H1 (cell line): ENCODE measurements at regions not wholly inside any gene's neighbourhood (a gene's known extent, or its start where the extent isn't known, plus 50 kb on each side); places are given as distances from the start of the nearest gene placed in this dataset.

Experiments used
- CTCF ChIA-PET: fragments of 300-600 bp; sonication (Branson Sonifier 250); formaldehyde crosslinking; loops from one replicate; lab custom pipeline; 2021; ENCODE audit not compliant: partially characterized antibody; lab: Charles Lee
- POLR2A ChIA-PET: fragments of 300-600 bp; sonication (Branson Sonifier 250); formaldehyde crosslinking; loops from one replicate; lab custom pipeline; 2021; ENCODE audit warnings: inconsistent platforms; ENCODE audit not compliant: partially characterized antibody; lab: Charles Lee
- DNase-seq, 2 experiments: peaks; one replicate each; pipeline versions ENCODE4 v3.0.0 to v3.0.0-alpha.2; 2010 to 2022; ENCODE audit warnings: low spot score in 2 of 2, low read depth in 1 of 2, mixed read lengths in 1 of 2
- FAIRE-seq: peaks from 2 replicates; lab custom pipeline; 2011; peaks lifted over from hg19 to GRCh38; lab: Jason Lieb, UNC
- H2AFZ ChIP-seq: 2 replicates; pipeline ENCODE4 v1.8.1; 2012; ENCODE audit warnings: low read length, inconsistent platforms
- H2AK5ac ChIP-seq: 2 replicates; pipeline ENCODE4 v1.6.1; 2013; ENCODE audit warnings: low read depth, low read length
- H2BK120ac ChIP-seq: replicated peaks from 2 replicates; pipeline ENCODE3; 2013; ENCODE audit warnings: low read depth, low read length, inconsistent platforms
- H2BK12ac ChIP-seq: 2 replicates; pipeline ENCODE4 v1.6.1; 2013; ENCODE audit warnings: low read depth, low read length
- H2BK15ac ChIP-seq: 2 replicates; pipeline ENCODE4 v1.6.1; 2013; ENCODE audit warnings: low read length
- H2BK20ac ChIP-seq: 2 replicates; pipeline ENCODE4 v1.6.1; 2013; ENCODE audit warnings: low read length
- H2BK5ac ChIP-seq: 2 replicates; pipeline ENCODE4 v1.6.1; 2013; ENCODE audit warnings: low read depth, low read length
- H3K14ac ChIP-seq: 2 replicates; pipeline ENCODE4 v1.6.1; 2013; ENCODE audit warnings: inconsistent platforms; ENCODE audit not compliant: insufficient read length
- H3K18ac ChIP-seq: 2 replicates; pipeline ENCODE4 v1.6.1; 2013; ENCODE audit warnings: low read length; ENCODE audit errors: extremely low read depth
- H3K23ac ChIP-seq: 2 replicates; pipeline ENCODE4 v1.6.1; 2013; ENCODE audit warnings: inconsistent platforms; ENCODE audit not compliant: insufficient read length
- H3K23me2 ChIP-seq: 2 replicates; pipeline ENCODE4 v1.6.1; 2013; ENCODE audit warnings: low read depth, low read length
- H3K27ac ChIP-seq: 2 replicates; pipeline ENCODE4 v1.6.1; 2011; ENCODE audit warnings: low read depth, low read length, inconsistent platforms
- H3K27me3 ChIP-seq, 4 experiments: replicated peaks in 1 of 4; 1 replicate in 1 of 4; 2 replicates in 3 of 4; pipeline versions ENCODE4 v1.6.1 to v1.8.1; 2011 to 2013; ENCODE audit warnings: low read length in 3 of 4, mild to moderate bottlenecking in 3 of 4, inconsistent platforms in 2 of 4, mixed read lengths in 2 of 4, moderate library complexity in 1 of 4; ENCODE audit not compliant: control insufficient read depth in 3 of 4, insufficient read depth in 3 of 4; ENCODE audit errors: extremely low read depth in 1 of 4
- H3K36me3 ChIP-seq, 4 experiments: 2 replicates each; pipeline versions ENCODE4 v1.6.1 to v1.8.1; 2011 to 2013; ENCODE audit warnings: mild to moderate bottlenecking in 4 of 4, low read length in 3 of 4, moderate library complexity in 2 of 4, control low read depth in 1 of 4, inconsistent platforms in 1 of 4; ENCODE audit not compliant: insufficient read depth in 4 of 4, control insufficient read depth in 2 of 4
- H3K4ac ChIP-seq: replicated peaks from 2 replicates; pipeline ENCODE3; 2013; ENCODE audit warnings: low read length, low read depth, mixed read lengths, inconsistent platforms; ENCODE audit not compliant: insufficient read length
- H3K4me1 ChIP-seq, 4 experiments: replicated peaks in 1 of 4; 1 replicate in 1 of 4; 2 replicates in 3 of 4; pipeline versions ENCODE4 v1.6.1 to v1.8.1; 2011 to 2013; ENCODE audit warnings: low read length in 3 of 4, inconsistent platforms in 2 of 4, mixed read lengths in 1 of 4; ENCODE audit not compliant: insufficient read depth in 4 of 4, control insufficient read depth in 3 of 4
- H3K4me2 ChIP-seq, 2 experiments: 2 replicates each; pipeline versions ENCODE4 v1.6.1 to v1.8.1; 2011 to 2013; ENCODE audit warnings: low read depth in 2 of 2, low read length in 2 of 2, control low read depth in 1 of 2, inconsistent platforms in 1 of 2, mild to moderate bottlenecking in 1 of 2; ENCODE audit not compliant: insufficient read depth in 1 of 2
- H3K4me3 ChIP-seq, 4 experiments: fragments of 200-600, 300-600 bp in 1 of 4; sonication (generic), shearing (Covaris generic), sonication (Bioruptor Twin) in 1 of 4; 2 replicates each; pipeline versions ENCODE4 v1.5.1 to v1.8.1; 2011 to 2016; ENCODE audit warnings: low read length in 4 of 4, low read depth in 3 of 4, control low read depth in 2 of 4, inconsistent platforms in 2 of 4, mild to moderate bottlenecking in 2 of 4, mixed read lengths in 1 of 4, moderate library complexity in 1 of 4; ENCODE audit not compliant: insufficient read depth in 2 of 4; ENCODE audit errors: extremely low read depth in 1 of 4
- H3K56ac ChIP-seq: replicated peaks from 2 replicates; pipeline ENCODE3; 2013; ENCODE audit warnings: low read depth, mild to moderate bottlenecking, mixed read lengths, low read length, inconsistent platforms; ENCODE audit not compliant: insufficient read length
- H3K79me1 ChIP-seq: 2 replicates; pipeline ENCODE4 v1.6.1; 2013; ENCODE audit warnings: low read depth, low read length, control low read depth
- H3K79me2 ChIP-seq, 2 experiments: 2 replicates each; pipeline versions ENCODE4 v1.6.1 to v1.8.1; 2012 to 2013; ENCODE audit warnings: low read length in 2 of 2, mild to moderate bottlenecking in 2 of 2, inconsistent platforms in 1 of 2; ENCODE audit not compliant: insufficient read depth in 2 of 2, control insufficient read depth in 1 of 2
- H3K9ac ChIP-seq, 4 experiments: replicated peaks in 1 of 4; 1 replicate in 1 of 4; 2 replicates in 3 of 4; pipeline versions ENCODE4 v1.6.1 to v1.8.1; 2011 to 2013; ENCODE audit warnings: low read depth in 3 of 4, low read length in 3 of 4, control low read depth in 2 of 4, mild to moderate bottlenecking in 2 of 4, moderate library complexity in 2 of 4, inconsistent platforms in 1 of 4; ENCODE audit errors: extremely low read depth in 1 of 4
- H3K9me3 ChIP-seq, 2 experiments: 2 replicates each; pipeline versions ENCODE4 v1.6.1 to v1.8.1; 2012 to 2013; ENCODE audit warnings: mild to moderate bottlenecking in 2 of 2, moderate library complexity in 2 of 2, control low read depth in 1 of 2, inconsistent platforms in 1 of 2, low read depth in 1 of 2, low read length in 1 of 2, mixed read lengths in 1 of 2; ENCODE audit not compliant: insufficient read depth in 2 of 2
- H4K20me1 ChIP-seq, 2 experiments: replicated peaks in 1 of 2; 2 replicates each; pipeline versions ENCODE3 to v1.8.1; 2011 to 2013; ENCODE audit warnings: inconsistent platforms in 2 of 2, low read length in 2 of 2, mild to moderate bottlenecking in 1 of 2; ENCODE audit not compliant: insufficient read depth in 2 of 2, control insufficient read depth in 1 of 2
- H4K5ac ChIP-seq: 2 replicates; pipeline ENCODE4 v1.6.1; 2013; ENCODE audit warnings: low read length, low read depth, mixed read lengths, inconsistent platforms; ENCODE audit not compliant: insufficient read length
- H4K8ac ChIP-seq: 2 replicates; pipeline ENCODE4 v1.8.0; 2013; ENCODE audit warnings: mild to moderate bottlenecking, moderate library complexity, low read length, inconsistent platforms; ENCODE audit not compliant: insufficient read depth; ENCODE audit errors: extremely low read depth
- H4K91ac ChIP-seq: replicated peaks from 2 replicates; pipeline ENCODE3; 2013; ENCODE audit warnings: low read length, mixed read lengths, inconsistent platforms; ENCODE audit not compliant: insufficient read length
- ATF2 ChIP-seq: IDR thresholded peaks from 2 replicates; pipeline ENCODE4 v1.6.1; 2012; ENCODE audit warnings: low read length, inconsistent platforms
- CBX5 ChIP-seq: fragments of 300-800, 300-1000 bp; sonication (generic); IDR thresholded peaks from 2 replicates; pipeline ENCODE4 v1.7.1; 2016; ENCODE audit warnings: antibody characterized with exemption, low read length, low read depth
- CBX8 ChIP-seq: fragments of 300-800, 300-1000 bp; sonication (generic); IDR thresholded peaks from 2 replicates; pipeline ENCODE4 v1.7.1; 2016; ENCODE audit warnings: low read depth, low read length, borderline replicate concordance
- CREB1 ChIP-seq: IDR thresholded peaks from 2 replicates; pipeline ENCODE4 v1.6.1; 2012; ENCODE audit warnings: inconsistent platforms
- EP300 ChIP-seq, 2 experiments: IDR thresholded peaks; 1 replicate in 1 of 2; 2 replicates in 1 of 2; pipeline ENCODE4 v1.6.1; 2011 to 2012; ENCODE audit warnings: low read depth in 2 of 2, low read length in 2 of 2, mild to moderate bottlenecking in 2 of 2, borderline replicate concordance in 1 of 2, inconsistent platforms in 1 of 2, moderate library complexity in 1 of 2
- EZH2 ChIP-seq: fragments of 200-600 bp; sonication (generic); IDR thresholded peaks from 2 replicates; pipeline ENCODE4 v1.7.1; 2012; ENCODE audit warnings: low read depth, mild to moderate bottlenecking, moderate library complexity, low read length, inconsistent platforms; ENCODE audit not compliant: severe bottlenecking
- JUN ChIP-seq: IDR thresholded peaks from 2 replicates; pipeline ENCODE4 v1.6.1; 2011; ENCODE audit warnings: low read depth, mild to moderate bottlenecking, improper control_type of control experiment, low read length
- MAFK ChIP-seq: IDR thresholded peaks from 2 replicates; pipeline ENCODE4 v1.6.1; 2012; ENCODE audit warnings: low read depth, mild to moderate bottlenecking, improper control_type of control experiment, low read length
- NANOG ChIP-seq: IDR thresholded peaks from 2 replicates; pipeline ENCODE4 v1.6.1; 2011; ENCODE audit warnings: low read length, low read depth, mild to moderate bottlenecking, inconsistent platforms; ENCODE audit not compliant: insufficient read depth, poor library complexity, severe bottlenecking
- SP1 ChIP-seq: IDR thresholded peaks from 2 replicates; pipeline ENCODE4 v1.6.1; 2011; ENCODE audit warnings: low read depth, low read length
- TCF12 ChIP-seq: IDR thresholded peaks from 2 replicates; pipeline ENCODE4 v1.6.1; 2011; ENCODE audit warnings: low read depth, mild to moderate bottlenecking, low read length
- ZNF274 ChIP-seq: IDR thresholded peaks from 2 replicates; pipeline ENCODE4 v1.7.0; 2012; ENCODE audit warnings: low read length, borderline replicate concordance; ENCODE audit errors: extremely low read depth
- WGBS, 2 experiments: shearing (Covaris generic) in 1 of 2; methylation state at CpG; one replicate each; pipeline versions ENCODE4 v1.1.6 to v1.1.7; 2013 to 2015; ENCODE audit warnings: low lambda C conversion rate in 2 of 2, mixed read lengths in 2 of 2, inconsistent platforms in 1 of 2, low coverage in 1 of 2, missing lambda C conversion rate in 1 of 2; ENCODE audit not compliant: insufficient replicate concordance in 2 of 2, insufficient coverage in 1 of 2, insufficient read length in 1 of 2; ENCODE audit errors: extremely low coverage in 1 of 2, missing lambda C conversion rate in 1 of 2; 5-methylcytosine and 5-hydroxymethylcytosine counted together

GRCh38 chr5:152309926-152310450 is 95.1 kb downstream of the NMUR2 start:
- WGBS, 2 experiments = 88% methylated on average over 2 of the region's 2 CpGs; no CpG with 5 or more reads in 1 of the 2 experiments
- Histone ChIP-seq H3K27ac (no peak overlapping the region), H3K56ac (no peak overlapping the region), H3K27me3 (no peaks in the 10 kb centered on the region), H3K9me3 (no peaks in the 10 kb centered on the region), H4K5ac (no peak overlapping the region), H3K23me2 (no peaks in the 10 kb centered on the region), H3K4me2 (no peak overlapping the region), H3K36me3 (no peaks in the 10 kb centered on the region), H4K91ac (no peak overlapping the region), H2AFZ (no peak overlapping the region), H2BK12ac (no peak overlapping the region), H2BK15ac (no peak overlapping the region), H3K14ac (no peak overlapping the region), H3K4ac (no peak overlapping the region), H4K20me1 (no peaks in the 10 kb centered on the region), H3K4me1 (no peaks in the 10 kb centered on the region), H4K8ac (no peak overlapping the region), H2BK120ac (no peak overlapping the region), H2AK5ac (no peak overlapping the region), H3K79me2 (no peaks in the 10 kb centered on the region), H3K79me1 (no peaks in the 10 kb centered on the region), H3K4me3 (no peak overlapping the region), H2BK5ac (no peak overlapping the region), H3K18ac (no peak overlapping the region), H2BK20ac (no peak overlapping the region), H3K23ac (no peak overlapping the region), H3K9ac (no peak overlapping the region)
- CTCF ChIA-PET = interaction anchor here (1.0 to 2.4 kb wide), 4 partner anchors 40 to 406 kb away, joined by 3 to 12 read pairs (median 4); no protein-coding TSS in a partner anchor
- POLR2A ChIA-PET = interaction anchor here (0.7 kb wide), 1 partner anchor 30 kb away, joined by 3 read pairs; no protein-coding TSS in a partner anchor
- FAIRE-seq (no peak), DNase-seq (no peak)
- TF ChIP-seq JUN (no peak), SP1 (no peak), MAFK (no peak), EZH2 (no peak), ATF2 (no peak), EP300 (IDR thresholded peaks at IDR 0.05; ENCODE audit: borderline replicate concordance in 1 of 2, low read depth in 2 of 2, low read length in 2 of 2) (no peak), ZNF274 (no peak), CBX8 (no peak), CREB1 (no peak), CBX5 (no peak), TCF12 (no peak), NANOG (no peak)
